K562 (cell line): ENCODE measurements at regions not wholly inside any gene's neighbourhood (a gene's known extent, or its start where the extent isn't known, plus 50 kb on each side); places are given as distances from the start of the nearest gene placed in this dataset.

Source experiments
- ATAC-seq: fragments of 200-7000 bp; cut with Tn5 transposase; 3 replicates; pipeline ENCODE4 v1.9.1; 2020; ENCODE audit warnings: moderate library complexity
- BruUV-seq: library from RNA; stranded (reverse); fragments of 400-500 nt; replicated peaks from 2 replicates; lab custom pipeline; 2021; lab: Mats Ljungman, UMichigan
- CTCF ChIA-PET: fragments of 300-600 bp; formaldehyde crosslinking; extraction: SDS; loops from one replicate; lab custom pipeline; 2021; ENCODE audit warnings: low intra/inter-chr PET ratio; lab: Yijun Ruan, JAX
- POLR2A ChIA-PET: fragments of 300-600, 350-650 bp; sonication (Branson Sonifier 250); formaldehyde crosslinking; extraction: SDS; loops from one replicate; lab custom pipeline; 2021; ENCODE audit warnings: antibody characterized with exemption, inconsistent platforms; lab: Yijun Ruan, JAX
- DNase-seq, 4 experiments: peaks; one replicate each; pipeline versions ENCODE4 v3.0.0 to v3.0.0-alpha.2; 2011 to 2018; ENCODE audit warnings: low spot score in 3 of 4, mixed read lengths in 3 of 4; ENCODE audit errors: extremely low read depth in 1 of 4
- FAIRE-seq: peaks from 2 replicates; lab custom pipeline; 2011; peaks lifted over from hg19 to GRCh38; lab: Jason Lieb, UNC
- H2AFZ ChIP-seq: 2 replicates; pipeline ENCODE4 v1.6.0; 2011; ENCODE audit warnings: low read depth, low read length, control low read depth, inconsistent platforms
- H3K27ac ChIP-seq: fragments of 200-600 bp; 3 replicates; pipeline ENCODE4 v1.8.0; 2011; ENCODE audit warnings: low read depth, mild to moderate bottlenecking, control low read depth, inconsistent platforms, low read length, moderate library complexity, mixed read lengths; ENCODE audit errors: extremely low read depth
- H3K27me3 ChIP-seq, 2 experiments: fragments of 300-600 bp in 1 of 2; 2 replicates in 1 of 2; 3 replicates in 1 of 2; pipeline versions ENCODE4 v1.6.0 to v1.8.0; 2011; ENCODE audit warnings: inconsistent platforms in 2 of 2, low read length in 2 of 2, mild to moderate bottlenecking in 1 of 2, mixed read lengths in 1 of 2, moderate library complexity in 1 of 2; ENCODE audit not compliant: control insufficient read depth in 2 of 2, insufficient read depth in 2 of 2
- H3K36me3 ChIP-seq: fragments of 300-600 bp; 3 replicates; pipeline ENCODE4 v1.8.0; 2011; ENCODE audit warnings: mild to moderate bottlenecking, low read length, inconsistent platforms; ENCODE audit not compliant: control insufficient read depth, insufficient read depth
- H3K4me1 ChIP-seq, 2 experiments: fragments of 200-600 bp in 1 of 2; replicated peaks in 1 of 2; 2 replicates in 1 of 2; 3 replicates in 1 of 2; pipeline versions ENCODE4 v1.5.1 to v1.8.0; 2011; ENCODE audit warnings: inconsistent platforms in 2 of 2, low read length in 2 of 2, mild to moderate bottlenecking in 1 of 2, mixed read lengths in 1 of 2, moderate library complexity in 1 of 2; ENCODE audit not compliant: control insufficient read depth in 2 of 2, insufficient read depth in 2 of 2
- H3K4me2 ChIP-seq: 2 replicates; pipeline ENCODE4 v1.6.1; 2011; ENCODE audit warnings: low read length, control low read depth, inconsistent platforms, mixed read lengths; ENCODE audit not compliant: insufficient read depth
- H3K4me3 ChIP-seq: fragments of 200-600 bp; sonication (generic), shearing (Covaris generic); 2 replicates; pipeline ENCODE4 v1.5.1; 2016; ENCODE audit warnings: control low read depth, inconsistent platforms
- H3K79me2 ChIP-seq: fragments of 200-600 bp; 3 replicates; pipeline ENCODE4 v1.8.0; 2011; ENCODE audit warnings: low read length, inconsistent platforms; ENCODE audit not compliant: control insufficient read depth, insufficient read depth
- H3K9ac ChIP-seq, 2 experiments: 2 replicates each; pipeline versions ENCODE4 v1.6.0 to v1.6.1; 2011; ENCODE audit warnings: low read depth in 2 of 2, low read length in 2 of 2, control low read depth in 1 of 2, inconsistent platforms in 1 of 2, mild to moderate bottlenecking in 1 of 2, mixed read lengths in 1 of 2; ENCODE audit not compliant: insufficient read depth in 1 of 2
- H3K9me1 ChIP-seq: one replicate; pipeline ENCODE4 v1.6.0; 2011; ENCODE audit warnings: inconsistent platforms, mild to moderate bottlenecking, low read length, moderate library complexity; ENCODE audit not compliant: control insufficient read depth, insufficient read depth
- H3K9me3 ChIP-seq: replicated peaks from 2 replicates; pipeline ENCODE4 v1.5.1; 2011; ENCODE audit warnings: low read depth, low read length, inconsistent platforms; ENCODE audit not compliant: control insufficient read depth, insufficient read depth
- H4K20me1 ChIP-seq: replicated peaks from 2 replicates; pipeline ENCODE4 v1.6.1; 2011; ENCODE audit warnings: low read length, inconsistent platforms, mixed read lengths; ENCODE audit not compliant: control insufficient read depth, insufficient read depth
- ELK1 ChIP-seq: sonication (generic); formaldehyde crosslinking; IDR thresholded peaks from 2 replicates; pipeline ENCODE4 v1.8.1; 2022; ENCODE audit warnings: missing genetic modification reagents
- ILK ChIP-seq: fragments of 450-650 bp; IDR thresholded peaks from 2 replicates; pipeline ENCODE4 v1.6.1; 2016; ENCODE audit warnings: missing genetic modification characterization, low read depth, mild to moderate bottlenecking, missing compliant biosample characterization, moderate library complexity, borderline replicate concordance
- RERE ChIP-seq: sonication (generic); formaldehyde crosslinking; IDR thresholded peaks from 2 replicates; pipeline ENCODE4 v1.8.0; 2023; ENCODE audit warnings: missing genetic modification reagents, mild to moderate bottlenecking, borderline replicate concordance
- RHOXF2B ChIP-seq: fragments of 250-450 bp; sonication (Bioruptor Pico); conservative IDR thresholded peaks from 2 replicates; pipeline ENCODE4 v1.5.1; 2021
- ZBTB49 ChIP-seq: sonication (generic); formaldehyde crosslinking; IDR thresholded peaks from 2 replicates; pipeline ENCODE4 v1.8.0; 2022; ENCODE audit warnings: missing genetic modification reagents, mild to moderate bottlenecking, borderline replicate concordance
- ZFP1 ChIP-seq: fragments of 450-650 bp; formaldehyde crosslinking; IDR thresholded peaks from 2 replicates; pipeline ENCODE4 v1.4.0; 2020; ENCODE audit warnings: mild to moderate bottlenecking, mixed read lengths
- ZNF592 ChIP-seq: fragments of 450-650 bp; IDR thresholded peaks from 2 replicates; pipeline ENCODE4 v1.6.1; 2017; ENCODE audit warnings: antibody characterized with exemption, mild to moderate bottlenecking
- WGBS: fragments of 100-300 bp; shearing (Covaris generic); methylation state at CpG from one replicate; pipeline ENCODE4 v1.1.6; 2016; ENCODE audit warnings: low coverage, mixed read lengths; ENCODE audit not compliant: insufficient coverage; ENCODE audit errors: missing lambda C conversion rate; 5-methylcytosine and 5-hydroxymethylcytosine counted together
- in situ Hi-C: fragments of 300-500 bp; cut with MboI; formaldehyde crosslinking; loops from 4 replicates; pipeline ENCODE4 v1.15.0; 2018; ENCODE audit warnings: inconsistent platforms, mixed read lengths
- intact Hi-C: fragments of 100-400 bp; cut with micrococcal nuclease; formaldehyde crosslinking; loops from 2 replicates; pipeline ENCODE4 v1.14.2; 2022

- in situ Hi-C loops, result no loop called here
- H3K36me3 ChIP-seq, result no peaks in the 10 kb centered on the region
- ATAC-seq, result no peak
- TF ChIP-seq ZFP1 (no peak), RHOXF2B (no peak), ELK1 (CRISPR knock-in tag) (no peak), ILK (tag) (no peak), ZBTB49 (CRISPR knock-in tag) (no peak), ZNF592 (no peak), RERE (CRISPR knock-in tag) (no peak)
Observed at GRCh38 chr10:131742500-131742951, 158.3 kb upstream of the PPP2R2D start.

More at GRCh38 chr10:131742500-131742951, 158.3 kb upstream of the PPP2R2D start:
- no peak for DNase-seq
- H2AFZ ChIP-seq, result no peak overlapping the region
- no peak overlapping the region for H3K9ac ChIP-seq
- H3K9me1 ChIP-seq, result no peaks in the 10 kb centered on the region
- no peak for FAIRE-seq
- CTCF ChIA-PET, result no interaction called here
- 0% methylated on average over 15 of the region's 17 CpGs for WGBS
- no peaks in the 10 kb centered on the region for H4K20me1 ChIP-seq
- H3K27me3 ChIP-seq, result peaks cover 0 to 22% of the 10 kb centered on the region in 2 experiments; a peak in 3 of 5 replicates
- intact Hi-C loops, result no loop called here
- no peaks in the 10 kb centered on the region for H3K79me2 ChIP-seq
- POLR2A ChIA-PET, result interaction anchor here (0.7 kb wide), 1 partner anchor 738 kb away, joined by 3 read pairs; no protein-coding TSS in a partner anchor
- H3K9me3 ChIP-seq, result no peaks in the 10 kb centered on the region
- no peak overlapping the region for H3K27ac ChIP-seq
- H3K4me2 ChIP-seq, result no peak overlapping the region
- H3K4me3 ChIP-seq, result no peak overlapping the region
- no TSS peak for BruUV-seq
- no peaks in the 10 kb centered on the region; a peak in 1 of 5 replicates for H3K4me1 ChIP-seq
